Kidney epithelial cell (primary cell): ENCODE measurements at regions not wholly inside any gene's neighbourhood (a gene's known extent, or its start where the extent isn't known, plus 50 kb on each side); places are given as distances from the start of the nearest gene placed in this dataset.

Experiments
- DNase-seq: peaks from one replicate; pipeline ENCODE4 v3.0.0-alpha.2; 2010; ENCODE audit warnings: low read depth
- H3K27me3 ChIP-seq: 2 replicates; pipeline ENCODE4 v1.6.0; 2011; ENCODE audit warnings: low read length; ENCODE audit not compliant: control insufficient read depth, insufficient read depth
- H3K36me3 ChIP-seq: 2 replicates; pipeline ENCODE4 v1.5.1; 2011; ENCODE audit warnings: low read length; ENCODE audit not compliant: control insufficient read depth, insufficient read depth
- H3K4me3 ChIP-seq: 2 replicates; pipeline ENCODE4 v1.5.1; 2011; ENCODE audit warnings: low read depth, mild to moderate bottlenecking, control low read depth, low read length
- CTCF ChIP-seq: IDR thresholded peaks from 2 replicates; pipeline ENCODE4 v1.5.1; 2011; ENCODE audit warnings: mild to moderate bottlenecking, moderate library complexity, low read length, control low read depth, inconsistent platforms; ENCODE audit not compliant: insufficient read depth, poor library complexity, severe bottlenecking

GRCh38 chr4:186787536-186787935, 63.9 kb upstream of the FAT1 start:
- no peak for DNase-seq
- no peaks in the 10 kb centered on the region for H3K27me3 ChIP-seq
- no peak for TF ChIP-seq CTCF
- no peak overlapping the region for H3K4me3 ChIP-seq
- H3K36me3 ChIP-seq: no peaks in the 10 kb centered on the region

- no peak for DNase-seq
- TF ChIP-seq CTCF: no peak
- Histone ChIP-seq H3K4me3 (no peak overlapping the region), H3K27me3 (no peaks in the 10 kb centered on the region), H3K36me3 (no peaks in the 10 kb centered on the region)
These were observed 66.0 kb upstream of the FAT1 start for GRCh38 chr4:186789651-186790050.

GRCh38 chr4:186790630-186791029, 67.0 kb upstream of the FAT1 start:
- DNase-seq: no peak
- H3K4me3 ChIP-seq: no peak overlapping the region
- H3K27me3 ChIP-seq: no peaks in the 10 kb centered on the region
- no peak for TF ChIP-seq CTCF
- no peaks in the 10 kb centered on the region for H3K36me3 ChIP-seq

GRCh38 chr4:186792728-186793366, 69.2 kb upstream of the FAT1 start:
- Histone ChIP-seq H3K4me3 (no peak overlapping the region), H3K27me3 (no peaks in the 10 kb centered on the region), H3K36me3 (no peaks in the 10 kb centered on the region)
- TF ChIP-seq CTCF: no peak
- DNase-seq: no peak

GRCh38 chr4:186798951-186799659, 75.4 kb upstream of the FAT1 start:
- Histone ChIP-seq H3K36me3 (no peaks in the 10 kb centered on the region), H3K4me3 (no peak overlapping the region), H3K27me3 (no peaks in the 10 kb centered on the region)
- DNase-seq: no peak
- TF ChIP-seq CTCF: no peak
